ENCODE measurements at regions not wholly inside any gene's neighbourhood (a gene's known extent, or its start where the extent isn't known, plus 50 kb on each side); places are given as distances from the start of the nearest gene placed in this dataset.

GRCh38 chr18:22624176-22624575, 206.5 kb upstream of the CTAGE1 start:
- TF ChIP-seq, protein P1, sequence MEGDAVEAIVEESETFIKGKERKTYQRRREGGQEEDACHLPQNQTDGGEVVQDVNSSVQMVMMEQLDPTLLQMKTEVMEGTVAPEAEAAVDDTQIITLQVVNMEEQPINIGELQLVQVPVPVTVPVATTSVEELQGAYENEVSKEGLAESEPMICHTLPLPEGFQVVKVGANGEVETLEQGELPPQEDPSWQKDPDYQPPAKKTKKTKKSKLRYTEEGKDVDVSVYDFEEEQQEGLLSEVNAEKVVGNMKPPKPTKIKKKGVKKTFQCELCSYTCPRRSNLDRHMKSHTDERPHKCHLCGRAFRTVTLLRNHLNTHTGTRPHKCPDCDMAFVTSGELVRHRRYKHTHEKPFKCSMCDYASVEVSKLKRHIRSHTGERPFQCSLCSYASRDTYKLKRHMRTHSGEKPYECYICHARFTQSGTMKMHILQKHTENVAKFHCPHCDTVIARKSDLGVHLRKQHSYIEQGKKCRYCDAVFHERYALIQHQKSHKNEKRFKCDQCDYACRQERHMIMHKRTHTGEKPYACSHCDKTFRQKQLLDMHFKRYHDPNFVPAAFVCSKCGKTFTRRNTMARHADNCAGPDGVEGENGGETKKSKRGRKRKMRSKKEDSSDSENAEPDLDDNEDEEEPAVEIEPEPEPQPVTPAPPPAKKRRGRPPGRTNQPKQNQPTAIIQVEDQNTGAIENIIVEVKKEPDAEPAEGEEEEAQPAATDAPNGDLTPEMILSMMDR (IDR thresholded peaks at IDR 0.05), result no peak
- TF ChIP-seq POLR2A (IDR thresholded peaks at IDR 0.05), result no peak

All from lower leg skin (tissue), 3 donors.